ENCODE measurements at regions not wholly inside any gene's neighbourhood (a gene's known extent, or its start where the extent isn't known, plus 50 kb on each side); places are given as distances from the start of the nearest gene placed in this dataset.

GRCh38 chr5:20129501-20129900 is 141.5 kb upstream of the CDH18 start:
- H3K27ac ChIP-seq, result no peak overlapping the region
- no peak for TF ChIP-seq ZFX (IDR thresholded peaks at IDR 0.05)
- TF ChIP-seq, protein P1, sequence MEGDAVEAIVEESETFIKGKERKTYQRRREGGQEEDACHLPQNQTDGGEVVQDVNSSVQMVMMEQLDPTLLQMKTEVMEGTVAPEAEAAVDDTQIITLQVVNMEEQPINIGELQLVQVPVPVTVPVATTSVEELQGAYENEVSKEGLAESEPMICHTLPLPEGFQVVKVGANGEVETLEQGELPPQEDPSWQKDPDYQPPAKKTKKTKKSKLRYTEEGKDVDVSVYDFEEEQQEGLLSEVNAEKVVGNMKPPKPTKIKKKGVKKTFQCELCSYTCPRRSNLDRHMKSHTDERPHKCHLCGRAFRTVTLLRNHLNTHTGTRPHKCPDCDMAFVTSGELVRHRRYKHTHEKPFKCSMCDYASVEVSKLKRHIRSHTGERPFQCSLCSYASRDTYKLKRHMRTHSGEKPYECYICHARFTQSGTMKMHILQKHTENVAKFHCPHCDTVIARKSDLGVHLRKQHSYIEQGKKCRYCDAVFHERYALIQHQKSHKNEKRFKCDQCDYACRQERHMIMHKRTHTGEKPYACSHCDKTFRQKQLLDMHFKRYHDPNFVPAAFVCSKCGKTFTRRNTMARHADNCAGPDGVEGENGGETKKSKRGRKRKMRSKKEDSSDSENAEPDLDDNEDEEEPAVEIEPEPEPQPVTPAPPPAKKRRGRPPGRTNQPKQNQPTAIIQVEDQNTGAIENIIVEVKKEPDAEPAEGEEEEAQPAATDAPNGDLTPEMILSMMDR (conservative IDR thresholded peaks at IDR 0.05), result no peak

DNA sequence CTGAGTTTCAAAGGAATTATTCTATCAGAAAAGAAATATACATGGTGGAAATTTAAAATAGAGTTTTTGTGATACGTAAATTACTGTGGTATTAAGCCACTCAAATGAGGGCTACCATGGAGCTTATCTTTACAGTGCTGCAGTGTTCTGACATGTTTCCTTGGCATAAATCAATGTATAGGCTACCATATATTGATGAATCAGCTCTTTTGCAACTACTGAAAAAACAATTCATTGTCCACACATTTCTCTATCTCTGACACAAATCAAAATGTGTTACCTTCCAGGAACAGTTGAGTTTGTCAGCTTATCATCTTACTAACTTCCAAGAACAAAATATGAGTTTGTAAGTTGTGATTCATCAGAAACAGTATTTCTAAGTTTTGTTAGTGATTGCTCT is 140.3 kb upstream of the CDH18 start:
- no peak overlapping the region for H3K27ac ChIP-seq
- TF ChIP-seq, protein P1 (conservative IDR thresholded peaks at IDR 0.05), result no peak
- TF ChIP-seq ZFX (IDR thresholded peaks at IDR 0.05), result no peak

GRCh38 chr5:20114526-20114925 is 126.5 kb upstream of the CDH18 start:
- no peak overlapping the region for H3K27ac ChIP-seq
- TF ChIP-seq ZFX (IDR thresholded peaks at IDR 0.05), result no peak
- TF ChIP-seq, protein P1 (conservative IDR thresholded peaks at IDR 0.05), result no peak

- TF ChIP-seq, protein P1 (conservative IDR thresholded peaks at IDR 0.05), result no peak
- no peak for TF ChIP-seq ZFX (IDR thresholded peaks at IDR 0.05)
- no peak overlapping the region for H3K27ac ChIP-seq
Observed at GRCh38 chr5:20113931-20114330, 125.9 kb upstream of the CDH18 start.

DNA sequence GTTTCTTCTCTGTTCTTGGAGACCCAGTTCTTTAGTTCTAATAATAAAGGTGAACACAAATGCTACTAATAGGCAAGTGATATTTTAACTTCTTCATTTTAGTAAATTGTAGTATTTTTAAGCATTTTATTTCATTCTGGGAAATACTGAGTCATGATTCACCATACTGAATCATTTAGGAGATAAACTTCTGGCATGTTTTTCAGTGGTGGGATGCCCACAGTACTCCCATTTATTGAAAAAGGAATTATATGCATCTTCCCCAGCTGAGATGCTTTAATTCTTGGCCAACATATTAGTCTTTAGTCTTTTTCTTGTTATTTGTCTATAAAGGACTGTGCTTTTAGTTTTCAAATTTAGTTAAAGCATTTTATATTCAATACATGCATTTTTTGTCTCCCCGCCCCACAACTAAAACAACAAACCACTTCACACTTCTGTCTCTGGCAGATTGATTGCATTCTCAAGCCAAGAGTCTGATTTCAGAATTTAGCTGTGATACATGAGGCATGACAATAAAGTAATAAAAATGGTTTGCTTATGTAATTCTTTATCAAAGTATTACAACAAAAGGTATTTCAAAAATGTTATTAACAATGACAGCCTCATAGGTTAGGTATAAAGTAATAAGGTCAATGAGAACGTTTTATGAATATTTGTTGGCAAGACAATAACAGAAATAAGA is 125.2 kb upstream of the CDH18 start:
- TF ChIP-seq, protein P1 (conservative IDR thresholded peaks at IDR 0.05), result no peak
- no peak for TF ChIP-seq ZFX (IDR thresholded peaks at IDR 0.05)
- H3K27ac ChIP-seq, result no peak overlapping the region

- no peak overlapping the region for H3K27ac ChIP-seq
- no peak for TF ChIP-seq ZFX (IDR thresholded peaks at IDR 0.05)
Observed at GRCh38 chr5:20109326-20109725, 121.3 kb upstream of the CDH18 start.

DNA sequence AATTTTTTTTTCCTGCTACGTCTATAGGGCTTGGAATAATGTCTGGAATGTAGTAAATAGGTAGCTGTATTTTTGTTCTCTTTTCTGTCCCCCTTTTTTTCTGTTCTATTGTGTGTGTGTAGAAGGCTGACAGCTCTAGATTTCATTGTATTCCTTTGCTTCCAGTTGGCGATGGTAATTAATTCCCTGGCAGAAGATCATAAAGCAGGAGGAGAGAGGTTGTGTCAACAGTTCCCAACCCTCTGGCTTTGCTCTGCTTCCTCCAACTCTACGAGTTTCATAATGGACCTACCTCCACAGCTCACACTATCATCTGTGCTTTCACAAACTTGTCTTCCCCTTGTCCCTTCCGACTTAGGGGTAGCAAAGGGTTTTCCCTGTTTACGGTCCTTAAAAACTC is 117.9 kb upstream of the CDH18 start:
- no peak overlapping the region for H3K27ac ChIP-seq
- TF ChIP-seq, protein P1 (conservative IDR thresholded peaks at IDR 0.05), result no peak
- TF ChIP-seq ZFX (IDR thresholded peaks at IDR 0.05), result no peak

- TF ChIP-seq ZFX (IDR thresholded peaks at IDR 0.05), result no peak
- TF ChIP-seq, protein P1 (conservative IDR thresholded peaks at IDR 0.05), result no peak
- H3K27ac ChIP-seq, result no peak overlapping the region
Observed at GRCh38 chr5:20102293-20102692, 114.3 kb upstream of the CDH18 start.

Data from C4-2B (cell line).